Brain microvascular endothelial cell (primary cell): ENCODE measurements at regions not wholly inside any gene's neighbourhood (a gene's known extent, or its start where the extent isn't known, plus 50 kb on each side); places are given as distances from the start of the nearest gene placed in this dataset.
A peak's percentile ranks its signal among the peaks of the same experiment; 100 is the strongest.

Experiments used
- DNase-seq: peaks from one replicate; pipeline ENCODE4 v3.0.0-alpha.2; 2020
- H3K27ac ChIP-seq: fragments of 250-450 bp; sonication (Bioruptor Pico); 2 replicates; pipeline ENCODE4 v1.5.1; 2020; ENCODE audit warnings: mild to moderate bottlenecking, moderate library complexity
- H3K27me3 ChIP-seq: fragments of 250-450 bp; sonication (Bioruptor Pico); replicated peaks from 2 replicates; pipeline ENCODE4 v1.5.1; 2020; ENCODE audit warnings: mild to moderate bottlenecking
- H3K36me3 ChIP-seq: fragments of 250-450 bp; sonication (Bioruptor Pico); replicated peaks from 2 replicates; pipeline ENCODE4 v1.5.1; 2020; ENCODE audit warnings: mild to moderate bottlenecking
- H3K4me3 ChIP-seq: 2 replicates; pipeline ENCODE4 v1.5.1; 2011; ENCODE audit warnings: low read depth, mild to moderate bottlenecking, control low read depth, low read length, moderate library complexity
- in situ Hi-C: cut with HindIII; loops from 2 replicates; pipeline ENCODE4 v1.10.0; 2017; ENCODE audit warnings: low sequenced_read_pairs, low pct_ligation_motif_present
- TF ChIP-seq, protein P1 (sequence below): IDR thresholded peaks from 2 replicates; pipeline ENCODE4 v1.5.1; 2011; ENCODE audit warnings: low read depth, mild to moderate bottlenecking, moderate library complexity, low read length, control low read depth, inconsistent platforms; ENCODE audit errors: missing control alignments

DNA sequence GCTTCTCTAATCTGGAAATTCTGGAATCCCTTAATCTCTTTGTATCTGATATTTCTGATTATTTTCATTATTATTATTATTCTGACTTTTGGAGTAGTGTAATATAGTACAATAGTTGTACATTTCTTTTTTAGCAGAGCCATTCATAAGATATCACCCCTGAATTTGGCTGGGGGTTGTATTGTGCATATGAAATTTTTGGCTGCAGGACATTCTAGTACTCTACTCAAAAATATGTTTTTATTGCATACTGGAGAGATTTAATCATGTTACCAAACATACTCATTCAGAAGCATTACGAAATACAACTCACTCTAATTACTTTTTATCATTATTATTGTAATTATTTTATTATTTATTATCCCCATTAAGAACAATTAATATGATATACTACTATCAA lies 589.7 kb upstream of the KCNMB2 start:
- H3K36me3 ChIP-seq, result no peaks in the 10 kb centered on the region
- no peak for DNase-seq
- in situ Hi-C loops, result no loop called here
- H3K27ac ChIP-seq, result no peak overlapping the region
- H3K27me3 ChIP-seq, result no peaks in the 10 kb centered on the region
- TF ChIP-seq, protein P1, sequence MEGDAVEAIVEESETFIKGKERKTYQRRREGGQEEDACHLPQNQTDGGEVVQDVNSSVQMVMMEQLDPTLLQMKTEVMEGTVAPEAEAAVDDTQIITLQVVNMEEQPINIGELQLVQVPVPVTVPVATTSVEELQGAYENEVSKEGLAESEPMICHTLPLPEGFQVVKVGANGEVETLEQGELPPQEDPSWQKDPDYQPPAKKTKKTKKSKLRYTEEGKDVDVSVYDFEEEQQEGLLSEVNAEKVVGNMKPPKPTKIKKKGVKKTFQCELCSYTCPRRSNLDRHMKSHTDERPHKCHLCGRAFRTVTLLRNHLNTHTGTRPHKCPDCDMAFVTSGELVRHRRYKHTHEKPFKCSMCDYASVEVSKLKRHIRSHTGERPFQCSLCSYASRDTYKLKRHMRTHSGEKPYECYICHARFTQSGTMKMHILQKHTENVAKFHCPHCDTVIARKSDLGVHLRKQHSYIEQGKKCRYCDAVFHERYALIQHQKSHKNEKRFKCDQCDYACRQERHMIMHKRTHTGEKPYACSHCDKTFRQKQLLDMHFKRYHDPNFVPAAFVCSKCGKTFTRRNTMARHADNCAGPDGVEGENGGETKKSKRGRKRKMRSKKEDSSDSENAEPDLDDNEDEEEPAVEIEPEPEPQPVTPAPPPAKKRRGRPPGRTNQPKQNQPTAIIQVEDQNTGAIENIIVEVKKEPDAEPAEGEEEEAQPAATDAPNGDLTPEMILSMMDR, result no peak
- H3K4me3 ChIP-seq, result no peak overlapping the region

DNA sequence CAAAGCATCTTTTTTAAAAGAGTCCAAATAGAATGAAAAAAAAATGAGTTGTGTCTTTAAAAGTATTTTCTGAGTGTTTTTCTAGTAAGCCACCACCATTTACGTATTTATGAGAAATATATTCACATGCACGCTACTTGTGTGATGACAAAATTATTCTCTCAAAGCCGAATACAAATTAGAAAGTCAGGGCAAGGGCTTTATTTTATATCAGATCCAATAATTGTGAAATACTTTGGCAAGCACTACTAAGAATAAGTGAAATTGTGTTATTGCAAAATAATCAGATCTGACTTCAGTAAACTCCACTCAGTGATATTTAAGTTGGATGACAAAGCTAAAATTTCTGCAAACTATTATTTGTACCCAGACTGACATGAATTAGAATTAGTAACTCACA lies 589.3 kb upstream of the KCNMB2 start:
- no peaks in the 10 kb centered on the region for H3K27me3 ChIP-seq
- H3K36me3 ChIP-seq, result no peaks in the 10 kb centered on the region
- H3K27ac ChIP-seq, result no peak overlapping the region
- no peak overlapping the region for H3K4me3 ChIP-seq
- TF ChIP-seq, protein P1, result no peak
- in situ Hi-C loops, result no loop called here
- DNase-seq, result no peak

DNA sequence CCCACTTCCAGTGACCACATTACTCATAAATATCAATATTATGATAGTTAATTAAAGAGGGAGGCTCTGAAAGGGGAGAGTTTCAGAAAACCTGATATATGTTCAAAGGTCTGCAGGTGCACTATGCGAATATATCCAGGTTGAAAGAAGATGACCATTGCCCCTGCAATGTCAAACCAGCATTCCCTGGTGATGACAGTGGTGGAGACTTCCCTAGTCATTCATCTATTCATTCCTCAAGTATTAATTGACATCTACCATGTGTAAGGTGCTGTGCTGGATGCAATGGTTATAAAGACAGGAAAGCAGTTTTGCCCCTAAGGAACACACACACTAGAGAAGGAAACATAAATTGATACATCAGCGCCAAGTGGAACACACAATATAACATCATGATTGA lies 588.3 kb upstream of the KCNMB2 start:
- no peaks in the 10 kb centered on the region for H3K27me3 ChIP-seq
- TF ChIP-seq, protein P1, result no peak
- DNase-seq, result no peak
- no peak overlapping the region for H3K4me3 ChIP-seq
- in situ Hi-C loops, result no loop called here
- H3K27ac ChIP-seq, result no peak overlapping the region
- H3K36me3 ChIP-seq, result no peaks in the 10 kb centered on the region

DNA sequence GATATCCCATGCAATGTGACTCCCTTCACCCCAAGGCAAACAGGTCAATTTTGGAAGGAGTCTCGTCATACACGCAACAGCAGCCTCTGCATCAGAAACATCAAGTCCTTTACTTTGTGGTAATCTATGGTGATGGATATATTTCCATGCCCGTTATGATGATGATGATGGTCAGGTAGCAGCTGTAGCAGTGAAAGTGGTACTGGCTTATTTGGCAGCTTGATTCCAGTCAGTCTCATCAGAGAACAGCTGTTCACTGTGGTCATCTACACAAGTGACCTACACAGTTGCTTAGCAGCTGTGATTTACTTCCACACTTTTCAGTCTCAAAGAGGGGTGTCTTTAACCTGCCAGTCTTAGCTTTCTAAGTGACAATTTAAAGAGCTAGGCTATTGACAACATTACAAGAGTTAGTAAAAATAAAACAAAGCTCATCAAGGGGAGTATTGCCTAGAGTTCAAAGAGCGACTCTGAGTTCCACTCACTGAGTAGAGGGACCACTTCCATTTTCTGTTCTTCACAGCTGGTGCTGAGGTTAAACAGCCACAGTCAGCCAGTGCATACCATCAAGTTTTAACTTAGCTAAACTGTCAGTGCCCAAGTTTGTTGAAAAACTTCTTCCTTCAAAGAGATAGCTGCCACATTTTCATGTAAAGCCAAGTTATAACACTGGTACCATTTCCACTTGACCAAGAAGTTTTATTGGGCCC lies 587.4 kb upstream of the KCNMB2 start:
- Histone ChIP-seq H3K27ac (no peak overlapping the region), H3K4me3 (no peak overlapping the region), H3K36me3 (no peaks in the 10 kb centered on the region), H3K27me3 (no peaks in the 10 kb centered on the region)
- TF ChIP-seq, protein P1, result no peak
- in situ Hi-C loops, result no loop called here
- DNase-seq, result no peak

DNA sequence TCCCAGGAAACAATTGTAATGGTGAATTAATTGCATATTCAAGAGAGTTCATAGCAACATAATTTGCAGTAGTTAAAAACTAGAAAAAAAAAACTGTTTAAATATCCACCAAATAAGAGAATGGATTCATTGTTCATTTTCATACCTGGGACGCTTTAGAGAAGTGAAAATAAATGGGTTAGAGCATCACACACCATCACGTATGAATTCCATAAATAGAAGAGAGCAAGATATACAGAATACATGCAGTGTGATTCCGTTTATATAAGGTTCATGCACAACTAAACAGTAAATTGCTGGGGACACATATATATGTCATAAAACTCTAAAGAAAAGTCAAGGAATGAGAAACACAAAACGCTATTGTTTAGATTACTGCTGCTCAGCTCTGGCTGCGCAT lies 577.0 kb upstream of the KCNMB2 start:
- in situ Hi-C loops, result no loop called here
- TF ChIP-seq, protein P1, result no peak
- H3K27me3 ChIP-seq, result no peaks in the 10 kb centered on the region
- H3K4me3 ChIP-seq, result no peak overlapping the region
- H3K27ac ChIP-seq, result no peak overlapping the region
- H3K36me3 ChIP-seq, result no peaks in the 10 kb centered on the region
- DNase-seq, result no peak

DNA sequence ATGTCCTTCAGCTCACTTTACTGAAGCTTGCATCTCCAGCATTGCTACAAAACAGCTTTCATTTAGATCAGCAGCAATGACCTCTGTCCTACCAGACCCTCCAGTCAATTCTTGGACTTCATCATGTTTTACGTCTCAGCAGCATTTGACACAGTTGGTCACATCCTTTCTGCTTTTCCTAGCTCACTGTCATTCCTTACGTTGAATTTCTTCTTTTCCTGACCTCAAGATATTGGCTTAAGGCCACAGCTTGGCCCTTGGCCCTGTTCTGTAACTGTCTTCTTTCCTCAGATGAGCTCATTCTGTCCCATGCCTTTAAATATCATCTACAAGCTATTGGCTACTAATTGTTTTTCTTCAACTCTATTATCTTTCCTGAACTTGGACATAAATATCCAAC lies 576.2 kb upstream of the KCNMB2 start:
- H3K4me3 ChIP-seq, result no peak overlapping the region
- H3K36me3 ChIP-seq, result no peaks in the 10 kb centered on the region
- H3K27me3 ChIP-seq, result no peaks in the 10 kb centered on the region
- TF ChIP-seq, protein P1, result no peak
- no peak overlapping the region for H3K27ac ChIP-seq
- DNase-seq, result peak; percentile 33
- in situ Hi-C loops, result no loop called here
